ENCODE measurements at regions not wholly inside any gene's neighbourhood (a gene's known extent, or its start where the extent isn't known, plus 50 kb on each side); places are given as distances from the start of the nearest gene placed in this dataset.

GRCh38 chr6:41426888-41427641 lies 91.7 kb downstream of the NCR2 start:
- Histone ChIP-seq H3K9me3 (no peaks in the 10 kb centered on the region), H3K27me3 (peaks cover 66% of the 10 kb centered on the region), H3K4me1 (no peaks in the 10 kb centered on the region), H3K4me3 (ENCODE audit: low read depth, low read length) (no peak overlapping the region), H3K36me3 (no peaks in the 10 kb centered on the region)
- no peak for TF ChIP-seq CTCF (IDR thresholded peaks at IDR 0.05; ENCODE audit: low read depth, low read length)
- DNase-seq, result no peak

- no peaks in the 10 kb centered on the region for H3K4me1 ChIP-seq
- no peak overlapping the region for H3K4me3 ChIP-seq (ENCODE audit: low read depth, low read length)
- TF ChIP-seq CTCF (IDR thresholded peaks at IDR 0.05; ENCODE audit: low read depth, low read length), result no peak
- no peaks in the 10 kb centered on the region for H3K9me3 ChIP-seq
- peaks cover 66% of the 10 kb centered on the region for H3K27me3 ChIP-seq
- no peak for DNase-seq
- H3K36me3 ChIP-seq, result no peaks in the 10 kb centered on the region
Measured at GRCh38 chr6:41427642-41428335, 92.4 kb downstream of the NCR2 start.

GRCh38 chr6:41428336-41428995 lies 93.1 kb downstream of the NCR2 start:
- no peak for DNase-seq
- Histone ChIP-seq H3K9me3 (no peaks in the 10 kb centered on the region), H3K4me3 (ENCODE audit: low read depth, low read length) (no peak overlapping the region), H3K4me1 (no peaks in the 10 kb centered on the region), H3K36me3 (no peaks in the 10 kb centered on the region), H3K27me3 (peaks cover 66% of the 10 kb centered on the region)
- TF ChIP-seq CTCF (IDR thresholded peaks at IDR 0.05; ENCODE audit: low read depth, low read length), result no peak

- Histone ChIP-seq H3K4me1 (no peaks in the 10 kb centered on the region), H3K36me3 (no peaks in the 10 kb centered on the region), H3K4me3 (ENCODE audit: low read depth, low read length) (no peak overlapping the region), H3K9me3 (no peaks in the 10 kb centered on the region), H3K27me3 (peaks cover 66% of the 10 kb centered on the region)
- no peak for DNase-seq
- TF ChIP-seq CTCF (IDR thresholded peaks at IDR 0.05; ENCODE audit: low read depth, low read length), result no peak
Measured at GRCh38 chr6:41428996-41429421, 93.6 kb downstream of the NCR2 start.

GRCh38 chr6:41429506-41430504 lies 94.4 kb downstream of the NCR2 start:
- Histone ChIP-seq H3K36me3 (no peaks in the 10 kb centered on the region), H3K9me3 (no peaks in the 10 kb centered on the region), H3K4me3 (ENCODE audit: low read depth, low read length) (no peak overlapping the region), H3K27me3 (peaks cover 61% of the 10 kb centered on the region), H3K4me1 (no peaks in the 10 kb centered on the region)
- no peak for DNase-seq
- no peak for TF ChIP-seq CTCF (IDR thresholded peaks at IDR 0.05; ENCODE audit: low read depth, low read length)

All from BE2C (cell line).